Naive thymus-derived CD4-positive, alpha-beta T cell (primary cell): ENCODE measurements at regions not wholly inside any gene's neighbourhood (a gene's known extent, or its start where the extent isn't known, plus 50 kb on each side); places are given as distances from the start of the nearest gene placed in this dataset.
"Not testable (repeated sequence)": the region's sequence is repeated elsewhere in the genome, so short reads cannot be mapped to it uniquely, and the experiment has no call there.

ENCODE experiments used
- ATAC-seq: fragments of 150-1000 bp; cut with Tn5 transposase; 2 replicates; pipeline ENCODE4 v1.10.0; 2021; ENCODE audit warnings: mild to moderate bottlenecking, moderate library complexity
- CTCF ChIA-PET: fragments of 350-600 bp; sonication (Branson Sonifier 250); formaldehyde crosslinking; loops from one replicate; lab custom pipeline; 2021; ENCODE audit warnings: antibody characterized with exemption; lab: Charles Lee
- POLR2A ChIA-PET: fragments of 350-600 bp; sonication (Branson Sonifier 250); formaldehyde crosslinking; loops from one replicate; lab custom pipeline; 2021; ENCODE audit warnings: antibody characterized with exemption, inconsistent platforms; lab: Charles Lee
- DNase-seq, 9 donors: peaks; one replicate each; pipeline versions ENCODE4 v3.0.0 to v3.0.0-alpha.2; 2020 to 2022; ENCODE audit warnings: mixed read lengths in 1 of 9
- H3K27ac ChIP-seq: one replicate; pipeline ENCODE4 v1.7.0; 2013; ENCODE audit warnings: mild to moderate bottlenecking, low read depth, low read length, moderate library complexity
- H3K27me3 ChIP-seq, 2 donors: one replicate each; pipeline ENCODE4 v1.7.0; 2013; ENCODE audit warnings: low read length in 2 of 2, mild to moderate bottlenecking in 2 of 2, moderate library complexity in 2 of 2; ENCODE audit not compliant: control insufficient read depth in 2 of 2, insufficient read depth in 2 of 2
- H3K36me3 ChIP-seq, 3 experiments: 1 replicate in 2 of 3; 2 replicates in 1 of 3; pipeline ENCODE4 v1.7.0; 2013; ENCODE audit warnings: low read length in 3 of 3, mild to moderate bottlenecking in 3 of 3, moderate library complexity in 1 of 3; ENCODE audit not compliant: insufficient read depth in 3 of 3, control insufficient read depth in 2 of 3
- H3K4me1 ChIP-seq, 2 donors: one replicate each; pipeline ENCODE4 v1.7.0; 2013; ENCODE audit warnings: low read length in 2 of 2, mild to moderate bottlenecking in 2 of 2, moderate library complexity in 1 of 2; ENCODE audit not compliant: control insufficient read depth in 2 of 2, insufficient read depth in 2 of 2
- H3K4me3 ChIP-seq: 2 replicates; pipeline ENCODE4 v1.7.0; 2013; ENCODE audit warnings: mild to moderate bottlenecking, low read length
- H3K9me3 ChIP-seq, 3 experiments: 1 replicate in 2 of 3; 2 replicates in 1 of 3; pipeline ENCODE4 v1.7.0; 2013; ENCODE audit warnings: low read length in 3 of 3; ENCODE audit not compliant: control insufficient read depth in 2 of 3
- H3K27ac Mint-ChIP-seq, 9 donors: one replicate each; pipeline ENCODE4 v1.8.0; 2020 to 2022; ENCODE audit warnings: mixed read lengths in 9 of 9, mild to moderate bottlenecking in 8 of 9, moderate library complexity in 5 of 9, inconsistent platforms in 2 of 9
- H3K27me3 Mint-ChIP-seq, 5 donors: one replicate each; pipeline ENCODE4 v1.8.0; 2021 to 2022; ENCODE audit warnings: mixed read lengths in 5 of 5, mild to moderate bottlenecking in 1 of 5
- H3K36me3 Mint-ChIP-seq, 5 donors: one replicate each; pipeline ENCODE4 v1.8.0; 2020 to 2022; ENCODE audit warnings: mixed read lengths in 5 of 5, mild to moderate bottlenecking in 3 of 5, inconsistent platforms in 1 of 5
- H3K4me1 Mint-ChIP-seq, 7 donors: one replicate each; pipeline ENCODE4 v1.8.0; 2020 to 2022; ENCODE audit warnings: mixed read lengths in 7 of 7, mild to moderate bottlenecking in 3 of 7, inconsistent platforms in 1 of 7
- H3K4me3 Mint-ChIP-seq, 10 donors: one replicate each; pipeline ENCODE4 v1.8.0; 2020 to 2022; ENCODE audit warnings: mild to moderate bottlenecking in 10 of 10, mixed read lengths in 10 of 10, moderate library complexity in 6 of 10, inconsistent platforms in 2 of 10
- H3K9me3 Mint-ChIP-seq, 11 donors: one replicate each; pipeline ENCODE4 v1.8.0; 2020 to 2022; ENCODE audit warnings: mixed read lengths in 11 of 11, mild to moderate bottlenecking in 4 of 11, inconsistent platforms in 1 of 11, moderate library complexity in 1 of 11
- intact Hi-C, 2 donors: fragments of 100-400 bp; cut with micrococcal nuclease; formaldehyde crosslinking; loops; one replicate each; pipeline ENCODE4 v1.15.1; 2023

DNA sequence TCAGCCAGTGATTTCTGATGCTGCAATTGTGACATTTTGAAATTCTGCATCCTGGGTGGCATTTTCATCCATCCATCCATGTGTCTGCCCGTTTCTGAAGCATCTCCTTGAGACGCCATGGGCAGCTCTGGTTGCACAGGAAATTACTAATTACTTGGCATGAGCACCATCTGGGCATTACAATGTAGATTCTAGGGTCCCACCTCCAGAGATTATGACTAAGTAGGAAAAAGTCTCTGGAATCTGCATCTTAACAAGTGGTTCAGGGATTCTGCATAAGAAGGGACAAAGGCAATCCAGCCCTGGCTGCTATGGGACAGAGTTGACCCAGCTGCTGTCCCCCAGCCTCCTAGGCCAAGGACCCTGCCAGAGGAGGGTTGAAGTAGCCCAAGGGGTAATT is 65.3 kb downstream of the CUZD1 start:
- H3K36me3 Mint-ChIP-seq: no peaks in the 10 kb centered on the region
- H3K9me3 Mint-ChIP-seq: peaks cover 0 to 1% (median 0%) of the 10 kb centered on the region in 11 donors
- Histone ChIP-seq H3K4me3 (no peak overlapping the region), H3K27ac (no peak overlapping the region), H3K9me3 (no peaks in the 10 kb centered on the region), H3K36me3 (no peaks in the 10 kb centered on the region), H3K27me3 (no peaks in the 10 kb centered on the region), H3K4me1 (no peaks in the 10 kb centered on the region)
- H3K4me3 Mint-ChIP-seq: no peak overlapping the region
- H3K27ac Mint-ChIP-seq: no peak overlapping the region
- H3K27me3 Mint-ChIP-seq: peaks cover 0 to 23% (median 9%) of the 10 kb centered on the region in 5 donors
- ChIA-PET CTCF (no interaction called here), POLR2A (no interaction called here)
- ATAC-seq (no peak), DNase-seq (no peak)
- intact Hi-C loops: no loop called here
- H3K4me1 Mint-ChIP-seq: no peaks in the 10 kb centered on the region

DNA sequence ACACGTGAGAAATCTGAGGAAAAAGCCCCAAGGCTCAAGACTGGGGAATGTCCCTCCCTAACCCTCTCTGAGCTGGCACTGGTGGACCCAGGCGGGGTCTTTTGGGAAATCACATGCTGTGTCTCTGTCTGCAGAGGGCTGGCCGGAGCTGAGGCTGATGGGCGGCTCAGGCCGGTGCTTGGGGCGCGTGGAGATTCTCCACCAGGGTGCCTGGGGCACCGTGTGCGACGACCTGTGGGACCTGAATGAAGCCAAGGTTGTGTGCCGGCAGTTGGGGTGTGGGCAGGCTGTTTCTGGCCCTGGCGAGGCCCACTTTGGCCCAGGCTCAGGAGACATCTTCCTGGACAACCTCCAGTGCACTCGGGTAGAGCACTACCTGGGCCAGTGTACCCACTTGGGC is 65.7 kb downstream of the CUZD1 start:
- H3K4me3 Mint-ChIP-seq: no peak overlapping the region
- CTCF ChIA-PET: no interaction called here
- H3K36me3 Mint-ChIP-seq: no peaks in the 10 kb centered on the region
- POLR2A ChIA-PET: no interaction called here
- no peaks in the 10 kb centered on the region for H3K4me1 ChIP-seq
- H3K27ac ChIP-seq: no peak overlapping the region
- no peak overlapping the region for H3K4me3 ChIP-seq
- no peaks in the 10 kb centered on the region for H3K9me3 ChIP-seq
- no peak overlapping the region for H3K27ac Mint-ChIP-seq
- no peaks in the 10 kb centered on the region for H3K36me3 ChIP-seq
- H3K27me3 ChIP-seq: no peaks in the 10 kb centered on the region
- DNase-seq: no peak
- peaks cover 0 to 26% (median 9%) of the 10 kb centered on the region in 5 donors for H3K27me3 Mint-ChIP-seq
- ATAC-seq: no peak
- intact Hi-C loops: no loop called here
- peaks cover 0 to 1% (median 0%) of the 10 kb centered on the region in 11 donors for H3K9me3 Mint-ChIP-seq
- H3K4me1 Mint-ChIP-seq: no peaks in the 10 kb centered on the region

DNA sequence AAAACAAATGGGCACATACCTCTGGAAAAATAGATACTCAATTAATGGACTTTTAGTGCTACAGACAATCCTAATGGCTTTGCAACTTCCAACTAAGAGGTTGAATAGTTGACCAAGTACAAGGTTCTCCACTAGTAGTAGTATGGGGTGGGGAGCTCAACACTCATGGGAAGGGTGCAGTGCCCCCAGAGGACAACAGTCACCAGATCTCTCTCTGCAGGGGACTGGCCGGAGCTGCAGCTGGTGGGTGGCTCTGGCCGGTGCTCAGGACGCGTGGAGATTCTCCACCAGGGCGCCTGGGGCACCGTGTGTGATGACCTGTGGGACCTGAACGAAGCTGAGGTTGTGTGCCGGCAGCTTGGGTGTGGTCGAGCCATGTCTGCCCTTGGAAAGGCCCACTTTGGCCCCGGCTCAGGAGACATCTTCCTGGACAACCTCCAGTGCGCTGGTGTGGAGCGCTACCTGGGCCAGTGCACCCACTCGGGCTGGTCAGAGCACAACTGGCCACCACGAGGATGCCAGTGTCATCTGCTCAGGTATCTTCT is 68.1 kb downstream of the CUZD1 start:
- DNase-seq: no peak
- Mint-ChIP-seq H3K27ac (no peak overlapping the region), H3K4me1 (no peaks in the 10 kb centered on the region), H3K4me3 (no peak overlapping the region), H3K9me3 (peaks cover 0 to 3% (median 0%) of the 10 kb centered on the region in 11 donors), H3K36me3 (no peaks in the 10 kb centered on the region), H3K27me3 (peaks cover 0 to 39% (median 27%) of the 10 kb centered on the region in 5 donors)
- Histone ChIP-seq H3K4me1 (no peaks in the 10 kb centered on the region), H3K27ac (no peak overlapping the region), H3K9me3 (no peaks in the 10 kb centered on the region), H3K27me3 (no peaks in the 10 kb centered on the region), H3K4me3 (no peak overlapping the region), H3K36me3 (no peaks in the 10 kb centered on the region)
- POLR2A ChIA-PET: no interaction called here
- ATAC-seq: no peak
- CTCF ChIA-PET: no interaction called here
- intact Hi-C loops: no loop called here

DNA sequence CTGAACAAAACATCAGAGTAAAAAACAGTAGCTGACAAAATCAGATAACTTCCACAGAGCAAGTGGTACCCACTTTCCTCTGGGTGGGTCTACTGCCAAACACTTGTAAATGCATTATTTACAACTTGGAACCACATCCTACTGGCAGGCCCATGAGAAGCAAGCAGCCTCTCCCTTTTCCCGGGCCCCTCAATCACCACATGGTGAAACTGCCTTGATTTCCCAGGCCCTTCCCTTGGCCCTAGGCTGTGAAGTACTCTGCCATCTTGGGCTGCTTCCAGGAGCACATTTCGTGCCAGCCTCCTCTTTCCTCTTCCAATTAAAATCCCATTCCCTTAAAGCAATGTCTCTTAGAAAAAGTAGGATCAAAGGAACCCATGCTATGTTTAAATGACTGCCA is 71.4 kb downstream of the CUZD1 start:
- Histone ChIP-seq H3K27ac (no peak overlapping the region), H3K9me3 (no peaks in the 10 kb centered on the region), H3K36me3 (no peaks in the 10 kb centered on the region), H3K27me3 (no peaks in the 10 kb centered on the region), H3K4me3 (no peak overlapping the region), H3K4me1 (no peaks in the 10 kb centered on the region)
- Mint-ChIP-seq H3K27ac (no peak overlapping the region), H3K4me3 (no peak overlapping the region), H3K36me3 (no peaks in the 10 kb centered on the region), H3K4me1 (no peaks in the 10 kb centered on the region), H3K9me3 (peaks cover 0 to 3% (median 0%) of the 10 kb centered on the region in 11 donors), H3K27me3 (peaks cover 0 to 44% (median 27%) of the 10 kb centered on the region in 5 donors)
- ATAC-seq: no peak
- CTCF ChIA-PET: no interaction called here
- POLR2A ChIA-PET: no interaction called here
- intact Hi-C loops: no loop called here
- no peak for DNase-seq

DNA sequence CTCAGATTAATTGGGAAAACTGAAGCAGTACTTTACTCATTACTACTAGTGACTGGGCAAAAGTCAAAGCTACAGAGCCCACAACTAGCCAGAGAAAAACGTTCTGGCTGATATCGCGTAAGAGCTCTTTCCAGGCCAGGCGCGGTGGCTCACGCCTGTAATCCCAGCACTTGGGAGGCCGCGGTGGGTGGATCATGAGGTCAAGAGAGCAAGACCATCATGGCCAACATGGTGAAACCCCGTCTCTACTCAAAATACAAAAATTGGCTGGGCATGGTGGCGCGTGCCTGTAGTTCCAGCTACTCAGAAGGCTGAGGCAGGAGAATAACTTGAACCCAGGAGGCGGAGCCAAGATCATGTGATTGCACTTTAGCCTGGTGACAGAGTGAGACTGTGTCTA is 71.8 kb upstream of the C10orf120 start:
- peaks cover 0 to 59% (median 40%) of the 10 kb centered on the region in 5 donors for H3K27me3 Mint-ChIP-seq
- intact Hi-C loops, CTCF ChIA-PET: not testable (repeated sequence)

DNA sequence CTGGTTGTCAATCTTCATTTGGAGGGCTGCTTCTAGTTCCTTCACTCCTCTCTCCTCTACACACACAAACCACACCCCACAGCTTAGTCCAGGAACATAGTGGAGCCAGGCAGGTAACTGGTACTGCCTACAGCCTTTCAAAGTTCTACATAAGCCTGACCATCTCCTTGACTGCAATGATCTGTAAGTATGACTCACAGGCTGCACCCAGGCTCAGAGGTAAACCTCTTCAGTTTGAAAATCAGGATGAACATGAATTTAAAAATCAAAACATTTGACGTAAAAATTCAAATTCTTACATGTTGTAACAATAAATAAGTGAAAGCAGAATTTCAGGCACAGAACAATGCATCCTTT is 68.7 kb upstream of the C10orf120 start:
- Histone ChIP-seq H3K36me3 (no peaks in the 10 kb centered on the region), H3K4me3 (no peak overlapping the region), H3K4me1 (no peaks in the 10 kb centered on the region), H3K9me3 (no peaks in the 10 kb centered on the region), H3K27ac (no peak overlapping the region), H3K27me3 (no peaks in the 10 kb centered on the region)
- ChIA-PET POLR2A (no interaction called here), CTCF (no interaction called here)
- Mint-ChIP-seq H3K4me3 (no peak overlapping the region), H3K9me3 (peaks cover 0 to 5% (median under 1%) of the 10 kb centered on the region in 11 donors), H3K27me3 (peaks cover 0 to 47% (median 28%) of the 10 kb centered on the region in 5 donors), H3K4me1 (peaks cover 0 to 4% (median 0%) of the 10 kb centered on the region in 7 donors), H3K27ac (no peak overlapping the region), H3K36me3 (peaks cover 0 to 2% (median 0%) of the 10 kb centered on the region in 5 donors)
- intact Hi-C loops: no loop called here
- ATAC-seq: no peak
- DNase-seq: no peak

More for the DNA sequence above, 71.8 kb upstream of the C10orf120 start:
- H3K27me3 ChIP-seq, ATAC-seq, H3K4me1 Mint-ChIP-seq, POLR2A ChIA-PET, H3K27ac ChIP-seq, H3K4me3 ChIP-seq, DNase-seq, H3K36me3 Mint-ChIP-seq, H3K9me3 ChIP-seq, H3K36me3 ChIP-seq, H3K9me3 Mint-ChIP-seq, H3K4me1 ChIP-seq, H3K4me3 Mint-ChIP-seq: not testable (repeated sequence)
- peak overlapping the region in 1 of 9 donors; percentile 5 for H3K27ac Mint-ChIP-seq

DNA sequence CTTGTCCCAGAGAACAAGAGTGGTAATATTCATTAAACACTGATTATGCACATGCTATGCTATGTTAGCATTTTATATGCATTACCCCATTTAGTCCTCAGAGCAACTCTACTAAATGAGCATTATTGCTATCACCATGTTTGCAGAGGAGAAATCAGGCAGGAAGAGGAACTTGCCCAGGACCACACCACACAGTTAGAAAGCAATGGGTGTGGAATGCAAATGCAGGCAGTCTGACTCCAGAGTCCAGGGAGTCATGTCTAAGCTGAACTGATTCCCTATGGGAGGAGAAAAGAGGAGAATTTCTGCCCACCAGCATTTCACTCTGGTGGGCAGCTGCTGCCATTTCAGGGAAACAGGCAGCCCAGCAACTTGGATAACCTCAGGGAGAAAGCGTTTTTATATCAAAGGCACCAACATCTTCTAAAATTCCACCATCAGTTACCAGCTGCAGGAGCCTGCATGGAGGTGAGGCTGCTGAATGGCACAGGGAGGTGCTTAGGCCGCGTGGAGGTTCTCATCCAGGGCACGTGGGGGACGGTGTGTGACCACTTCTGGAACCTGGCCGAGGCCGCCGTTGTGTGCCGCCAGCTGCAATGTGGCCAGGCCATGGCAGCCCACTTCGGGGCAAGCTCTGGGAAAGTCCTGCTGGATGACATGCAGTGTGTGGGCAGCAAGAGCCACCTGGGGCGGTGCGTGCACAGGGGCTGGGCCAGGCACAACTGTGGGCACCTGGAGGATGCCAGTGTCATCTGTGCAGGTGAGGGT is 68.2 kb upstream of the C10orf120 start:
- Histone ChIP-seq H3K27me3 (no peaks in the 10 kb centered on the region), H3K9me3 (no peaks in the 10 kb centered on the region), H3K4me3 (no peak overlapping the region), H3K4me1 (no peaks in the 10 kb centered on the region), H3K36me3 (no peaks in the 10 kb centered on the region), H3K27ac (no peak overlapping the region)
- peaks cover 0 to 5% (median 0%) of the 10 kb centered on the region in 5 donors for H3K36me3 Mint-ChIP-seq
- CTCF ChIA-PET: no interaction called here
- H3K4me1 Mint-ChIP-seq: peaks cover 0 to 4% (median 0%) of the 10 kb centered on the region in 7 donors
- peaks cover 0 to 9% (median 4%) of the 10 kb centered on the region in 11 donors for H3K9me3 Mint-ChIP-seq
- DNase-seq (no peak), ATAC-seq (no peak)
- POLR2A ChIA-PET: no interaction called here
- no peak overlapping the region for H3K4me3 Mint-ChIP-seq
- H3K27me3 Mint-ChIP-seq: peaks cover 0 to 51% (median 23%) of the 10 kb centered on the region in 5 donors
- intact Hi-C loops: no loop called here
- H3K27ac Mint-ChIP-seq: no peak overlapping the region
